ENCODE measurements at regions not wholly inside any gene's neighbourhood (a gene's known extent, or its start where the extent isn't known, plus 50 kb on each side); places are given as distances from the start of the nearest gene placed in this dataset.

DNA sequence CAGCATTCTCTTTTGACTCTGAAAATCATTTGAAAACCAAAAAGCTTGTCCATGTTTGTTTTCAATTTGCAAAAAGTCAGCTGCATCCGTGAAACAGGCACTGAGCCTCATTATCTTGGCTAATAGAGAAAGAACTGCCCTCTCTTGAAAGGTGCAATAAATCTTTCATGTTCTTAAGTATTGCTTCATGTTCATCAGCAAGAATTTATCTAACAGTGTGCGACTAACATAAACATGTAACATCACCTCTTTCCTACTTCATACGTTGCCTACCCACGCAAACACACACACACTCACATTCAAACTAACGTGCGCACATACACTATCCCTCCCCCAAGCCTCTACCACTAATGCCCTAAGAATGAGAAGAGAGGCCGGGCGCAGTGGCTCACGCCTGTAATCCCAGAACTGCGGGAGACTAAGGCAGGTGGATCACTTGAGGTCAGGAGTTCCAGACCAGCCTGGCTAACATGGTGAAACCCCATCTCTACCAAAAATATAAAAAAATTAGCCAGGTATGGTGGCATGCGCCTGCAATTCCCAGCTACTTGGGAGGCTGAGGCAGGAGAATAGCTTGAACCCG is 629.7 kb upstream of the ZNF608 start:
- H3K36me3 Mint-ChIP-seq (ENCODE audit: insufficient read depth): no peaks in the 10 kb centered on the region
- no peaks in the 10 kb centered on the region for H3K27me3 Mint-ChIP-seq
- H3K4me1 Mint-ChIP-seq (ENCODE audit: low read depth): peaks cover 16% of the 10 kb centered on the region
- H3K4me3 Mint-ChIP-seq (ENCODE audit: low read depth): no peak overlapping the region
- H3K27ac Mint-ChIP-seq: no peak overlapping the region
- TF ChIP-seq, protein P1, sequence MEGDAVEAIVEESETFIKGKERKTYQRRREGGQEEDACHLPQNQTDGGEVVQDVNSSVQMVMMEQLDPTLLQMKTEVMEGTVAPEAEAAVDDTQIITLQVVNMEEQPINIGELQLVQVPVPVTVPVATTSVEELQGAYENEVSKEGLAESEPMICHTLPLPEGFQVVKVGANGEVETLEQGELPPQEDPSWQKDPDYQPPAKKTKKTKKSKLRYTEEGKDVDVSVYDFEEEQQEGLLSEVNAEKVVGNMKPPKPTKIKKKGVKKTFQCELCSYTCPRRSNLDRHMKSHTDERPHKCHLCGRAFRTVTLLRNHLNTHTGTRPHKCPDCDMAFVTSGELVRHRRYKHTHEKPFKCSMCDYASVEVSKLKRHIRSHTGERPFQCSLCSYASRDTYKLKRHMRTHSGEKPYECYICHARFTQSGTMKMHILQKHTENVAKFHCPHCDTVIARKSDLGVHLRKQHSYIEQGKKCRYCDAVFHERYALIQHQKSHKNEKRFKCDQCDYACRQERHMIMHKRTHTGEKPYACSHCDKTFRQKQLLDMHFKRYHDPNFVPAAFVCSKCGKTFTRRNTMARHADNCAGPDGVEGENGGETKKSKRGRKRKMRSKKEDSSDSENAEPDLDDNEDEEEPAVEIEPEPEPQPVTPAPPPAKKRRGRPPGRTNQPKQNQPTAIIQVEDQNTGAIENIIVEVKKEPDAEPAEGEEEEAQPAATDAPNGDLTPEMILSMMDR (IDR thresholded peaks at IDR 0.05; ENCODE audit: unreplicated experiment): no peak
- DNase-seq (ENCODE audit: low spot score, unreplicated experiment): no peak
- H3K9me3 Mint-ChIP-seq (ENCODE audit: low read depth): no peaks in the 10 kb centered on the region

DNA sequence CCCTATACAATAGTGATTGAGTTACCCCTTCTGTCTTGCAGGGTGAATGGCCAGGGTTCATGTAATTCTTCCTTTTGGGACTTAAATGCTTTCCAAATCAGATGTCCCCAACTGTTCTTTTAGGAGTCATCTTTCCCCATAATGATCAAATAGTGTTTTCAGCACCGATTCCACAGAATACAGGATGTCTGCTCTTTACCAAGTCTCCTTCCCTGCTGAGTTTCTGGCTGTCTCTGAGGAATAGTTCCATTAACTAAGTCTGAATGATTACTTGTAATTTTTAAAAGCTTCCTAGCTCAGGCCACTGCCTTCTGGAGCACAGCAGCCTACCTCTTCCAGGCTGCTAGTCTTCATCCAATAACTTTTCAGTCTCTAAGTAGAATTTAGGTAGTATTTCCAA is 630.7 kb upstream of the ZNF608 start:
- TF ChIP-seq, protein P1 (IDR thresholded peaks at IDR 0.05; ENCODE audit: unreplicated experiment): no peak
- H3K4me3 Mint-ChIP-seq (ENCODE audit: low read depth): no peak overlapping the region
- no peaks in the 10 kb centered on the region for H3K27me3 Mint-ChIP-seq
- no peak for DNase-seq (ENCODE audit: low spot score, unreplicated experiment)
- H3K36me3 Mint-ChIP-seq (ENCODE audit: insufficient read depth): no peaks in the 10 kb centered on the region
- H3K9me3 Mint-ChIP-seq (ENCODE audit: low read depth): no peaks in the 10 kb centered on the region
- peak overlapping the region; percentile 14 for H3K27ac Mint-ChIP-seq
- peaks cover 17% of the 10 kb centered on the region for H3K4me1 Mint-ChIP-seq (ENCODE audit: low read depth)

DNA sequence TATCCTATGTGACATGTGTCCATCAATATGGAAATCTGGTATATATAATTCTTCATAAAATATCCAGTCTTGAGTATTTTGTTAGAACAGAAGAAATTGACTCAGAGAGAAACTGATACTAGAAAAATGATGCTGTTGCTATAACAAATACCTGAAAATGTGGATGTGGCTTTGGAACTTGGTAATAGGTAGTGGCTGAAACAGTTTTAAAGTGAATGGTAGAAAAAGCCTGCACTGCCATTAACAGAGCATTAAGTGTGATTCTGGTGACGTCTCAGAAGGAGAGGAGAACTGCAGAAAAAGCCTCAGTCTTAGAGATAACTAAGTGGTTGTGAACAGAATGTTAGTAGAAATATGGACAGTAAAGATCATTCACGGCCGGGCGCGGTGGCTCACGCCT is 634.9 kb upstream of the ZNF608 start:
- no peak overlapping the region for H3K4me3 Mint-ChIP-seq (ENCODE audit: low read depth)
- no peaks in the 10 kb centered on the region for H3K36me3 Mint-ChIP-seq (ENCODE audit: insufficient read depth)
- TF ChIP-seq, protein P1 (IDR thresholded peaks at IDR 0.05; ENCODE audit: unreplicated experiment): no peak
- no peaks in the 10 kb centered on the region for H3K27me3 Mint-ChIP-seq
- peaks cover 4% of the 10 kb centered on the region for H3K4me1 Mint-ChIP-seq (ENCODE audit: low read depth)
- H3K9me3 Mint-ChIP-seq (ENCODE audit: low read depth): no peaks in the 10 kb centered on the region
- H3K27ac Mint-ChIP-seq: no peak overlapping the region
- DNase-seq (ENCODE audit: low spot score, unreplicated experiment): no peak

DNA sequence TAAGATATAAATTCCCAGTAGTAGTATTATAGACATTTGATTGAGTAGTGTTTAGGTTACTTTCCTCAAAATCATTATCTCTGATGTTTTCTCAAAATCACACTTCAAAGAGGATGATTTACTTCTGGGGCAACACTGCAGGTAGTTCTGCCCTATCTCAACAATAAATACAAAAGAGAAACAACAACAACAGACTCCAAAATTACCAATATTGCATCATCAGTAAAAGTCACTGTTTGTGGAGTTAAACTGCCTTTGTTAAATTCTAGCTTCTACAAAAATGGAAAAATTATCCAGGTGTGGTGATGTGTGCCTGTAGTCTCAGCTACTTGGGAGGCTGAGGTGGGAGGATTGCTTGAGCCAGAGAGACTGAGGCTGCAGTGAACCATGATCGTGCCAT is 637.6 kb upstream of the ZNF608 start:
- TF ChIP-seq, protein P1 (IDR thresholded peaks at IDR 0.05; ENCODE audit: unreplicated experiment): no peak
- H3K9me3 Mint-ChIP-seq (ENCODE audit: low read depth): no peaks in the 10 kb centered on the region
- DNase-seq (ENCODE audit: low spot score, unreplicated experiment): no peak
- H3K36me3 Mint-ChIP-seq (ENCODE audit: insufficient read depth): no peaks in the 10 kb centered on the region
- no peak overlapping the region for H3K27ac Mint-ChIP-seq
- peaks cover 2% of the 10 kb centered on the region for H3K4me1 Mint-ChIP-seq (ENCODE audit: low read depth)
- H3K27me3 Mint-ChIP-seq: no peaks in the 10 kb centered on the region
- no peak overlapping the region for H3K4me3 Mint-ChIP-seq (ENCODE audit: low read depth)

DNA sequence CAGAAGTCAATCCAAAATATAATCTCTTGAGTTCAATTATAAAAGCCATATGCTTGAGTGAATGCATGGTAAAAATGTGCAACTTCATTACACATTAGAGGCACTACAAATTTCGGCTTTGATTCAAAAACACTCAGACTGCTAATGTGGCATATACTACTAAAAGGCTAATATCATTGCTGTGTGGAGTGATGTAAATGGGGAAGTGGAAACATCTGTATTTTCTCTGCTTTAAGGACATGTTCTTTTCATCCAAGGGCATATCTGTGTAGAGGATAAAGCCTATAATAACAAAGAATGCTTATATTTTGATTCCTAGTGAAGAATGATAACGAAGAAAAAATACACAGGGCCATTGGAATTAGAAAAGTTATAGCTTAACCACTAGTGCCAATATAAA is 643.9 kb upstream of the ZNF608 start:
- Mint-ChIP-seq H3K27me3 (no peaks in the 10 kb centered on the region), H3K9me3 (ENCODE audit: low read depth) (peaks cover 5% of the 10 kb centered on the region), H3K36me3 (ENCODE audit: insufficient read depth) (no peaks in the 10 kb centered on the region), H3K4me3 (ENCODE audit: low read depth) (no peak overlapping the region), H3K27ac (no peak overlapping the region), H3K4me1 (ENCODE audit: low read depth) (no peaks in the 10 kb centered on the region)
- DNase-seq (ENCODE audit: low spot score, unreplicated experiment): no peak
- TF ChIP-seq, protein P1 (IDR thresholded peaks at IDR 0.05; ENCODE audit: unreplicated experiment): no peak
